HEK293 (cell line): ENCODE measurements at regions not wholly inside any gene's neighbourhood (a gene's known extent, or its start where the extent isn't known, plus 50 kb on each side); places are given as distances from the start of the nearest gene placed in this dataset.

ENCODE experiments used
- CTCF ChIA-PET: fragments of 350-600 bp; formaldehyde crosslinking; extraction: SDS; loops from one replicate; lab custom pipeline; 2021; ENCODE audit warnings: antibody characterized with exemption; lab: Yijun Ruan, JAX
- POLR2A ChIA-PET: fragments of 300-600 bp; formaldehyde crosslinking; extraction: SDS; loops from one replicate; lab custom pipeline; 2020; ENCODE audit warnings: antibody characterized with exemption, inconsistent platforms; lab: Yijun Ruan, JAX
- H3K27ac ChIP-seq: fragments of 200-500 bp; sonication (Bioruptor generic); 2 replicates; pipeline ENCODE4 v1.5.1; 2014; ENCODE audit warnings: low read depth, low read length, control low read depth, inconsistent platforms; ENCODE audit errors: extremely low read depth
- H3K36me3 ChIP-seq, 2 experiments: fragments of 200-500 bp in 1 of 2; sonication (Bioruptor generic) in 1 of 2; 1 replicate in 1 of 2; 2 replicates in 1 of 2; pipeline ENCODE4 v1.5.1; 2014 to 2017; ENCODE audit warnings: inconsistent platforms in 2 of 2, low read length in 2 of 2; ENCODE audit not compliant: control insufficient read depth in 2 of 2, insufficient read depth in 1 of 2
- H3K4me1 ChIP-seq: fragments of 200-500 bp; sonication (Bioruptor generic); 2 replicates; pipeline ENCODE4 v1.5.1; 2014; ENCODE audit warnings: mild to moderate bottlenecking, low read length, inconsistent platforms; ENCODE audit not compliant: control insufficient read depth, insufficient read depth
- H3K4me3 ChIP-seq: 2 replicates; pipeline ENCODE4 v1.5.1; 2011; ENCODE audit warnings: low read depth, mild to moderate bottlenecking, control low read depth, low read length, moderate library complexity
- H3K9me3 ChIP-seq: fragments of 200-500 bp; sonication (Bioruptor generic); 2 replicates; pipeline ENCODE4 v1.5.1; 2014; ENCODE audit warnings: low read depth, low read length, inconsistent platforms; ENCODE audit not compliant: control insufficient read depth, insufficient read depth
- CTCF ChIP-seq: fragments of 450-650 bp; formaldehyde crosslinking; IDR thresholded peaks from 2 replicates; pipeline ENCODE4 v1.5.1; 2016; ENCODE audit warnings: missing biosample characterization, missing genetic modification characterization
- GLI2 ChIP-seq: fragments of 450-650 bp; formaldehyde crosslinking; IDR thresholded peaks from 2 replicates; pipeline ENCODE4; 2017; ENCODE audit warnings: missing biosample characterization, missing genetic modification characterization, low read depth, borderline replicate concordance
- TRIM28 ChIP-seq: IDR thresholded peaks from 2 replicates; pipeline ENCODE4 v1.6.1; 2011; ENCODE audit warnings: low read length, control low read depth, borderline replicate concordance
- YY1 ChIP-seq: fragments of 450-650 bp; formaldehyde crosslinking; IDR thresholded peaks from 2 replicates; pipeline ENCODE4 v1.5.1; 2018; ENCODE audit warnings: missing biosample characterization, missing genetic modification characterization
- ZIC2 ChIP-seq: fragments of 450-650 bp; formaldehyde crosslinking; IDR thresholded peaks from 2 replicates; pipeline ENCODE4 v1.5.1; 2016; ENCODE audit warnings: missing biosample characterization, missing genetic modification characterization
- ZNF140 ChIP-seq: fragments of 450-650 bp; formaldehyde crosslinking; IDR thresholded peaks from 2 replicates; pipeline ENCODE4 v1.5.1; 2016; ENCODE audit warnings: missing biosample characterization, missing genetic modification characterization
- ZNF146 ChIP-seq: fragments of 450-650 bp; formaldehyde crosslinking; IDR thresholded peaks from 2 replicates; pipeline ENCODE4 v1.5.1; 2016; ENCODE audit warnings: missing biosample characterization, missing genetic modification characterization
- ZNF184 ChIP-seq: fragments of 450-650 bp; IDR thresholded peaks from 2 replicates; pipeline ENCODE4 v1.5.1; 2018; ENCODE audit warnings: missing biosample characterization, mild to moderate bottlenecking, missing genetic modification characterization
- ZNF19 ChIP-seq: fragments of 450-650 bp; formaldehyde crosslinking; IDR thresholded peaks from 2 replicates; pipeline ENCODE4; 2016; ENCODE audit warnings: missing biosample characterization, missing genetic modification characterization, low read depth
- ZNF211 ChIP-seq: fragments of 450-650 bp; formaldehyde crosslinking; IDR thresholded peaks from 2 replicates; pipeline ENCODE4 v1.5.1; 2016; ENCODE audit warnings: low read depth, missing biosample characterization, missing genetic modification characterization
- ZNF266 ChIP-seq: fragments of 450-650 bp; formaldehyde crosslinking; IDR thresholded peaks from 2 replicates; pipeline ENCODE4 v1.5.1; 2016; ENCODE audit warnings: missing biosample characterization, missing genetic modification characterization, low read depth
- ZNF274 ChIP-seq, 2 experiments: fragments of 200-500 bp in 1 of 2; fragments of 450-650 bp in 1 of 2; sonication (Bioruptor generic) in 1 of 2; formaldehyde crosslinking in 1 of 2; IDR thresholded peaks; 2 replicates each; pipeline versions ENCODE4 v1.5.1 to v1.6.1; 2014 to 2016; ENCODE audit warnings: borderline replicate concordance in 1 of 2, inconsistent platforms in 1 of 2, low read length in 1 of 2, missing biosample characterization in 1 of 2, missing genetic modification characterization in 1 of 2
- ZNF292 ChIP-seq: fragments of 450-650 bp; formaldehyde crosslinking; IDR thresholded peaks from 2 replicates; pipeline ENCODE4 v1.5.1; 2016; ENCODE audit warnings: low read depth, missing biosample characterization, missing genetic modification characterization, borderline replicate concordance
- ZNF311 ChIP-seq: fragments of 450-650 bp; formaldehyde crosslinking; IDR thresholded peaks from 2 replicates; pipeline ENCODE4 v1.5.1; 2017; ENCODE audit warnings: missing biosample characterization, missing genetic modification characterization, borderline replicate concordance
- ZNF335 ChIP-seq: fragments of 450-650 bp; formaldehyde crosslinking; conservative IDR thresholded peaks from 2 replicates; pipeline ENCODE4 v1.5.1; 2016; ENCODE audit warnings: missing biosample characterization, missing genetic modification characterization
- ZNF341 ChIP-seq: fragments of 450-650 bp; formaldehyde crosslinking; IDR thresholded peaks from 2 replicates; pipeline ENCODE4; 2016; ENCODE audit warnings: low read depth, missing biosample characterization, missing genetic modification characterization
- ZNF366 ChIP-seq: fragments of 450-650 bp; formaldehyde crosslinking; conservative IDR thresholded peaks from 2 replicates; pipeline ENCODE4 v1.5.1; 2016; ENCODE audit warnings: missing biosample characterization, missing genetic modification characterization
- ZNF416 ChIP-seq: fragments of 450-650 bp; formaldehyde crosslinking; IDR thresholded peaks from 2 replicates; pipeline ENCODE4 v1.5.1; 2016; ENCODE audit warnings: missing biosample characterization, missing genetic modification characterization
- ZNF501 ChIP-seq: fragments of 450-650 bp; formaldehyde crosslinking; IDR thresholded peaks from 2 replicates; pipeline ENCODE4 v1.5.1; 2016; ENCODE audit warnings: missing biosample characterization, missing genetic modification characterization
- ZNF544 ChIP-seq: fragments of 450-650 bp; formaldehyde crosslinking; IDR thresholded peaks from 2 replicates; pipeline ENCODE4 v1.5.0; 2017; ENCODE audit warnings: missing biosample characterization, missing genetic modification characterization
- ZNF785 ChIP-seq: fragments of 450-650 bp; formaldehyde crosslinking; IDR thresholded peaks from 2 replicates; pipeline ENCODE4 v1.5.1; 2016; ENCODE audit warnings: missing biosample characterization, missing genetic modification characterization
- TF ChIP-seq, protein P1 (sequence below): fragments of 450-650 bp; formaldehyde crosslinking; IDR thresholded peaks from 2 replicates; pipeline ENCODE4 v1.5.1; 2016; ENCODE audit warnings: missing biosample characterization, missing genetic modification characterization
- TF ChIP-seq, protein P2 (sequence below): fragments of 450-650 bp; formaldehyde crosslinking; IDR thresholded peaks from 2 replicates; pipeline ENCODE4 v1.5.1; 2016; ENCODE audit warnings: missing biosample characterization, missing genetic modification characterization, borderline replicate concordance
- TF ChIP-seq, protein P3 (sequence below): fragments of 450-650 bp; formaldehyde crosslinking; IDR thresholded peaks from 2 replicates; pipeline ENCODE4 v1.5.1; 2017; ENCODE audit warnings: missing biosample characterization, missing genetic modification characterization
- TF ChIP-seq, protein P4 (sequence below): fragments of 450-650 bp; formaldehyde crosslinking; IDR thresholded peaks from 2 replicates; pipeline ENCODE4 v1.5.1; 2016; ENCODE audit warnings: missing biosample characterization, missing genetic modification characterization

- Histone ChIP-seq H3K27ac (no peak overlapping the region), H3K36me3 (no peaks in the 10 kb centered on the region), H3K4me1 (no peaks in the 10 kb centered on the region), H3K9me3 (no peaks in the 10 kb centered on the region), H3K4me3 (no peak overlapping the region)
- POLR2A ChIA-PET = no interaction called here
- CTCF ChIA-PET = no interaction called here
- TF ChIP-seq ZNF335 = no peak
- TF ChIP-seq ZNF544 (tag by site-specific recombination) = no peak
- no peak for TF ChIP-seq ZNF501 (tag by site-specific recombination)
- TF ChIP-seq, protein P1, sequence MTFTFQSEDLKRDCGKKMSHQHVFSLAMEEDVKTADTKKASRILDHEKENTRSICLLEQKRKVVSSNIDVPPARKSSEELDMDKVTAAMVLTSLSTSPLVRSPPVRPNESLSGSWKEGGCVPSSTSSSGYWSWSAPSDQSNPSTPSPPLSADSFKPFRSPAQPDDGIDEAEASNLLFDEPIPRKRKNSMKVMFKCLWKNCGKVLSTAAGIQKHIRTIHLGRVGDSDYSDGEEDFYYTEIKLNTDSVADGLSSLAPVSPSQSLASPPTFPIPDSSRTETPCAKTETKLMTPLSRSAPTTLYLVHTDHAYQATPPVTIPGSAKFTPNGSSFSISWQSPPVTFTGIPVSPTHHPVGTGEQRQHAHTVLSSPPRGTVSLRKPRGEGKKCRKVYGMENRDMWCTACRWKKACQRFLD (tag by site-specific recombination) = no peak
- TF ChIP-seq ZNF146 (tag by site-specific recombination) = no peak
- TF ChIP-seq GLI2 (tag by site-specific recombination) = no peak
- TF ChIP-seq ZNF19 = no peak
- no peak for TF ChIP-seq ZNF266 (tag by site-specific recombination)
- no peak for TF ChIP-seq ZNF184
- TF ChIP-seq ZNF274 (IDR thresholded peaks at IDR 0.05; ENCODE audit: low read length) = no peak
- TF ChIP-seq ZNF274 (tag by site-specific recombination; IDR thresholded peaks at IDR 0.05; ENCODE audit: borderline replicate concordance) = no peak
- TF ChIP-seq ZNF140 (tag by site-specific recombination) = no peak
- no peak for TF ChIP-seq ZNF341
- TF ChIP-seq ZNF366 (tag by site-specific recombination) = no peak
- TF ChIP-seq, protein P2, sequence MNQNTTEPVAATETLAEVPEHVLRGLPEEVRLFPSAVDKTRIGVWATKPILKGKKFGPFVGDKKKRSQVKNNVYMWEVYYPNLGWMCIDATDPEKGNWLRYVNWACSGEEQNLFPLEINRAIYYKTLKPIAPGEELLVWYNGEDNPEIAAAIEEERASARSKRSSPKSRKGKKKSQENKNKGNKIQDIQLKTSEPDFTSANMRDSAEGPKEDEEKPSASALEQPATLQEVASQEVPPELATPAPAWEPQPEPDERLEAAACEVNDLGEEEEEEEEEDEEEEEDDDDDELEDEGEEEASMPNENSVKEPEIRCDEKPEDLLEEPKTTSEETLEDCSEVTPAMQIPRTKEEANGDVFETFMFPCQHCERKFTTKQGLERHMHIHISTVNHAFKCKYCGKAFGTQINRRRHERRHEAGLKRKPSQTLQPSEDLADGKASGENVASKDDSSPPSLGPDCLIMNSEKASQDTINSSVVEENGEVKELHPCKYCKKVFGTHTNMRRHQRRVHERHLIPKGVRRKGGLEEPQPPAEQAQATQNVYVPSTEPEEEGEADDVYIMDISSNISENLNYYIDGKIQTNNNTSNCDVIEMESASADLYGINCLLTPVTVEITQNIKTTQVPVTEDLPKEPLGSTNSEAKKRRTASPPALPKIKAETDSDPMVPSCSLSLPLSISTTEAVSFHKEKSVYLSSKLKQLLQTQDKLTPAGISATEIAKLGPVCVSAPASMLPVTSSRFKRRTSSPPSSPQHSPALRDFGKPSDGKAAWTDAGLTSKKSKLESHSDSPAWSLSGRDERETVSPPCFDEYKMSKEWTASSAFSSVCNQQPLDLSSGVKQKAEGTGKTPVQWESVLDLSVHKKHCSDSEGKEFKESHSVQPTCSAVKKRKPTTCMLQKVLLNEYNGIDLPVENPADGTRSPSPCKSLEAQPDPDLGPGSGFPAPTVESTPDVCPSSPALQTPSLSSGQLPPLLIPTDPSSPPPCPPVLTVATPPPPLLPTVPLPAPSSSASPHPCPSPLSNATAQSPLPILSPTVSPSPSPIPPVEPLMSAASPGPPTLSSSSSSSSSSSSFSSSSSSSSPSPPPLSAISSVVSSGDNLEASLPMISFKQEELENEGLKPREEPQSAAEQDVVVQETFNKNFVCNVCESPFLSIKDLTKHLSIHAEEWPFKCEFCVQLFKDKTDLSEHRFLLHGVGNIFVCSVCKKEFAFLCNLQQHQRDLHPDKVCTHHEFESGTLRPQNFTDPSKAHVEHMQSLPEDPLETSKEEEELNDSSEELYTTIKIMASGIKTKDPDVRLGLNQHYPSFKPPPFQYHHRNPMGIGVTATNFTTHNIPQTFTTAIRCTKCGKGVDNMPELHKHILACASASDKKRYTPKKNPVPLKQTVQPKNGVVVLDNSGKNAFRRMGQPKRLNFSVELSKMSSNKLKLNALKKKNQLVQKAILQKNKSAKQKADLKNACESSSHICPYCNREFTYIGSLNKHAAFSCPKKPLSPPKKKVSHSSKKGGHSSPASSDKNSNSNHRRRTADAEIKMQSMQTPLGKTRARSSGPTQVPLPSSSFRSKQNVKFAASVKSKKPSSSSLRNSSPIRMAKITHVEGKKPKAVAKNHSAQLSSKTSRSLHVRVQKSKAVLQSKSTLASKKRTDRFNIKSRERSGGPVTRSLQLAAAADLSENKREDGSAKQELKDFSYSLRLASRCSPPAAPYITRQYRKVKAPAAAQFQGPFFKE = no peak
- no peak for TF ChIP-seq ZNF292 (tag by site-specific recombination)
- no peak for TF ChIP-seq ZNF785 (tag by site-specific recombination)
- TF ChIP-seq, protein P3, sequence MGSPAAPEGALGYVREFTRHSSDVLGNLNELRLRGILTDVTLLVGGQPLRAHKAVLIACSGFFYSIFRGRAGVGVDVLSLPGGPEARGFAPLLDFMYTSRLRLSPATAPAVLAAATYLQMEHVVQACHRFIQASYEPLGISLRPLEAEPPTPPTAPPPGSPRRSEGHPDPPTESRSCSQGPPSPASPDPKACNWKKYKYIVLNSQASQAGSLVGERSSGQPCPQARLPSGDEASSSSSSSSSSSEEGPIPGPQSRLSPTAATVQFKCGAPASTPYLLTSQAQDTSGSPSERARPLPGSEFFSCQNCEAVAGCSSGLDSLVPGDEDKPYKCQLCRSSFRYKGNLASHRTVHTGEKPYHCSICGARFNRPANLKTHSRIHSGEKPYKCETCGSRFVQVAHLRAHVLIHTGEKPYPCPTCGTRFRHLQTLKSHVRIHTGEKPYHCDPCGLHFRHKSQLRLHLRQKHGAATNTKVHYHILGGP (tag by site-specific recombination) = no peak
- no peak for TF ChIP-seq YY1 (tag by site-specific recombination)
These were observed 881.0 kb downstream of the AMY1C start for GRCh38 chr1:104630567-104631149.

DNA sequence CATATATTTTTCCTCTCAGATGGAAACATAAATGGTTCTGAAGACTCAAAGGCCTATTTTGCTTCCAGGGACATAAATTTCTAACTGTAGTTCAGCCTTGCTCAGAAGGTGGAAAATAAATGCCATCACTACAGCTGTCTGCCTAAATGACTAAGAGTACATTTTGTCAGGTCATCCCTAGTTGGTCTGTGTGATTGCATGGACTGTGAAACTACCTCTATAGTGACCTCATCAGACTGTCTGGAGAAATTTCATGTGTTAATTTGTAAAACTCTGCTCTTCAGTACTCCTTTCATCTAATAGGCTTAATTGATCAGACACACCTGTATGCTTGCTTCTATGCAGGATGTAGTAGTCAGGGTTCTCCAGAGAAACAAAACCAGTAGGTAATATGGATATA lies 886.9 kb downstream of the AMY1C start:
- ChIA-PET CTCF (no interaction called here), POLR2A (no interaction called here)
- Histone ChIP-seq H3K4me3 (no peak overlapping the region), H3K27ac (no peak overlapping the region), H3K4me1 (no peaks in the 10 kb centered on the region), H3K9me3 (no peaks in the 10 kb centered on the region), H3K36me3 (no peaks in the 10 kb centered on the region)
- TF ChIP-seq CTCF (tag by site-specific recombination) (no peak), ZNF311 (tag by site-specific recombination) (no peak), ZIC2 (tag by site-specific recombination) (no peak), ZNF416 (tag by site-specific recombination) (no peak), TRIM28 (no peak), ZNF211 (tag by site-specific recombination) (no peak)
- TF ChIP-seq, protein P4, sequence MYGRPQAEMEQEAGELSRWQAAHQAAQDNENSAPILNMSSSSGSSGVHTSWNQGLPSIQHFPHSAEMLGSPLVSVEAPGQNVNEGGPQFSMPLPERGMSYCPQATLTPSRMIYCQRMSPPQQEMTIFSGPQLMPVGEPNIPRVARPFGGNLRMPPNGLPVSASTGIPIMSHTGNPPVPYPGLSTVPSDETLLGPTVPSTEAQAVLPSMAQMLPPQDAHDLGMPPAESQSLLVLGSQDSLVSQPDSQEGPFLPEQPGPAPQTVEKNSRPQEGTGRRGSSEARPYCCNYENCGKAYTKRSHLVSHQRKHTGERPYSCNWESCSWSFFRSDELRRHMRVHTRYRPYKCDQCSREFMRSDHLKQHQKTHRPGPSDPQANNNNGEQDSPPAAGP (tag by site-specific recombination) = no peak
